Muscle of back (tissue), 3 donors: ENCODE measurements at regions not wholly inside any gene's neighbourhood (a gene's known extent, or its start where the extent isn't known, plus 50 kb on each side); places are given as distances from the start of the nearest gene placed in this dataset.
"Not testable (repeated sequence)": the region's sequence is repeated elsewhere in the genome, so short reads cannot be mapped to it uniquely, and the experiment has no call there.

Experiments
- DNase-seq, 3 donors: peaks; one replicate each; pipeline versions ENCODE4 v3.0.0 to v3.0.0-alpha.2; 2013

DNA sequence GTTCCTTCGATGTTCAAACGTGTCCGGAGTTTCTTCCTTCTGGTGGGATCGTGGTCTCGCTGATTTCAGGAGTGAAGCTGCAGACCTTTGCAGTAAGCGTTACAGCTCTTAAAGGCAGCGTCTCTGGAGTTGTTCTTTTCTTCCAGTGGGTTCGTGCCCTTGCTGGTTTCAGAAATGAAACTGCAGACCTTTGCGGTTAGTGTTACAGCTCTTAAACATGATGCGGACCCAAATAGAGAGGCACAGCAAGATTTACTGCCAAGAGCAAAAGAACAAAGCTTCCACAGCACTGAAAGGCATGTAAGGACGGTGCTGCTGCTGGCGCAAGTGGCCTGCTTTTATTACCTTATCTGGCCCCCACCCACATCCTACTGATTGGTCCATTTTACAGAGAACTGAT is 931.4 kb downstream of the IPMK start:
- no peak for DNase-seq

DNA sequence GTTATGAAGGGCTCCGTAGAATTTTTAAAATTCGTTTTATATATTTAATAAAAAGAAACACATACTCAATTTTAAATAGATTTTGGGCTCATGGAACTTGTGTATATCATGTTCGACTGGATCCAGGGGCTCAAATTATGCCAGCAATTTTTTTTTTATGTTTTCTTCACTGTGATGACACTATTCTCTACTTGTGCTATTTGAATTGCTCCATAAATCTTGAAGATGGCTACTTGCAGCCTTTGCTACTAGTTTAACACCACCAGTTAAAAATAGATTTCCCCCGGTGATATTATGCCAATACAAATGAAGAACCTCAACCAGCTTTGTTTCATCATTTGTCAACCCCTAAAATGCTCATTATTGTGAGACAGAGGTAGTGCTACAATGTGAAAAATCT is 933.2 kb downstream of the IPMK start:
- no peak for DNase-seq

DNA sequence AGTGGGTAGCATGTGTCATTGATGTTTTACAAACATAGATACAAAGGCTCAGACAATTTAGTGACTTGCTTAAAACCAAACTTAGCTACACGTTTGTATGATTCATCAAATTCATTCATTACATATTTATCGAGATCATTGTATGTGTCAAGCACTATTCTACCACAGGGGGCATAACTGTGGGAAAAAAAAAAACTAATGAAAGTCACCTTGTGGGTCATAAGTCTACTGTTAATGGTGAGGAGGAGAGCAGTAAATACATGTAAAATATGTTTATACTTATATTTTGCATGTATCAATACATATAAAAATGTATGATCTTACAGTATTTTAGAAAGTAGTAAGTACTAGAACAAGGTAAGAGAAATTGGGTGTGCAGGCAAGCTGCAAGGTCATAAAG is 933.8 kb downstream of the IPMK start:
- DNase-seq: no peak

DNA sequence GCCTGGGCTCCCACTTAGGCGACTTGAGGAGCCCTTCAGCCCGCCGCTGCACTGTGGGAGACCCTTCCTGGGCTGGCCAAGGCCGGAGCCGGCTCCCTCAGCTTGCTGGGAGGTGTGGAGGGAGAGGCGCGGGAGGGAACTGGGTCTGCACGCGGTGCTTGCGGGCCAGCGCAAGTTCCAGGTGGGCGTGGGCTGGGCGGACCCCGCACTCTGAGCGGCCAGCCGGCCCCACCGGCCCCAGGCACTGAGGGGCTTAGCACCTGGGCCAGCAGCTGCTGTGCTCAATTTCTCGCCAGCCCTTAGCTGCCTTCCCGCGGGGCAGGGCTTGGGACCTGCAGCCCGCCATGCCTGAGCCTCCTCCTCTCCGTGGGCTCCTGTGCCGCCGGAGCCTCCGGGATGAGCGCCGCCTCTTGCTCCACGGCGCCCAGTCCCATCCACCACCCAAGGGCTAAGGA is 946.3 kb downstream of the IPMK start:
- not testable (repeated sequence) for DNase-seq

DNA sequence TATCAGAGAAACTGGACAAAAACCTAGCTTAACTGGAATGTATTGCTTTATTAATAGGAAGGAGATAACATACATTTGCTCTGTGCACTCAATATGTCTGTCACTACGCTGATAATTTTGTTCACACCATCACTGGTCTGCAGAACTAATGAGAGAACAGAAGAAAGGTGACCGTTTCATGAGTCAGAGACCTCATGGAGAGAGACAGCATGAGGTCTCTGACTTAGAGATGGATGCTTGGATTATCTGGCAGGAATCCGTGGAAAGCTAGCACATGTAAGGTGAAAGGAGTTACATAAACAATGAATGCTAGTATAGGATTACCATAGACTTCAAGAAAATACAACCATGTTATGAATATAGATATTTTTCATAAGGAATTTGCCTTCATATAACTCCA is 947.3 kb downstream of the IPMK start:
- DNase-seq: no peak

DNA sequence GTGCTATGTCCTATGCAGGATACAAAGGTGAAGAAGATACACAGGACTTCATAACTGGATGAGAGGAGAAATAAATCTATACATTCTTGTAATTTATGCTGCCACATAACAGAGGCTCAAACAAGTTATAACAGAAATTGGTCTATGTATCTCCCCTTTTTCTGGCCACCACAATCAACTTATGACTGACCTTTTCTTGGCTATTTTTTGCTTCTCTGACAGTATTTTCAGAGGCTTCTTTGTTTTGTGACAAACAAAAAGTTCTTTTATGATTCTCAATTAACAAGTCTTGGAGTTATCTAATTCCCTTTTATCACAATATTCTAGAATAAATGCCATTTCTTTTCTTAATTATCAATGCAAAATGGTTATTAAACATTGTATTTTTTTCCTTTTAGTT is 953.0 kb upstream of the ZWINT start:
- DNase-seq: no peak

DNA sequence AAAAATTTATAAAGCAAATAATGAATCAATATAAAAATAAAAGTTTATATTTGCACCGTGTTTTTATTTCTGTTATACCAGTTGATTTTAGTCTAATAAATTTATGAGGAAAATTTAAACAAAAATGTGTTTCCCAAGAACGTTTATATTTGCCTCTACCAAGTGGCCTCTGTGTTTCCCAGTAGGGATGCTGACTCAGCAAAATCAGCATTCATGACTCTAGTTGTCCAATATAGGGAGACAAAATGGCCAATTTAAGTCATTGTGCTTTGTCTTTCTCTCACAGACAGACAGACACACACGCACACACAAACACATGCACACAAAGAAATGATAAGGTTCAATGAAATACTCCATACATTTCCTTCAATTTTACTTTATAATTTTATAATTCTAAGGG is 942.5 kb upstream of the ZWINT start:
- no peak for DNase-seq

DNA sequence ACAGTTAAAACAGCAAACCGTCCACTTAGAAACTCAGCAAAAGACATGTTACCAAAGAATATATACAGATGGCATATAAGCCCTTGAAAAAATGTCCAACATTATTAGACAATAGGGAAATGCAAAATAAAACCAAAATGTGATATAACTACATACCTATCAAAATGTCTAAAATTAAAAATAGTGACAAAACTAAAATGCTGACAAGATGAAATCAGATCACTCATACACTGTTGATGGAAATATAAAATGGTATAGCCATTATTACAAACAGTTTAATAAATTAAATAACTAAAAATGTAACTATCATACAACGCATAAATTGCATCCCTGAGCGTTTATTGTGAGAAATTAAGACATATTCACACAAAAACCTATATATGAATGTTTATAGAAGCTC is 939.7 kb upstream of the ZWINT start:
- DNase-seq: no peak

DNA sequence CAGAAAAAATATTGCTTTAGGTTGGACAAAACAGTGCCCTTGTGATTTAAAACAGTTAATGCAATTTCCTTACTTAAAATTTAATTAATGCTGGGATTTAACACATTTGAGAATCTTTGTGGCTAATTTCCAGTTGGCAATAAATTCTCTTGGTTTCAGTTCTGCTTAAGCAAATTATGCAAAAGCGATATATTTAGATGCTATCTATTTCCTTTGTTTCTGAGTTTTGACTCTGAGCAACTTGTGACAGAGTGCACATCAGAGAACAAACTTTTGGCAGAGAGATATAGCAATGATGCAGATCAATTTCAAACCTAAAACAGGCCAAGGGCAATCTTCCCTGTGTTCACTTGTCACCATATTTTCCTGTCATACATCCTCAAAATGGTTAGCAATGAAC is 933.6 kb upstream of the ZWINT start:
- no peak for DNase-seq

DNA sequence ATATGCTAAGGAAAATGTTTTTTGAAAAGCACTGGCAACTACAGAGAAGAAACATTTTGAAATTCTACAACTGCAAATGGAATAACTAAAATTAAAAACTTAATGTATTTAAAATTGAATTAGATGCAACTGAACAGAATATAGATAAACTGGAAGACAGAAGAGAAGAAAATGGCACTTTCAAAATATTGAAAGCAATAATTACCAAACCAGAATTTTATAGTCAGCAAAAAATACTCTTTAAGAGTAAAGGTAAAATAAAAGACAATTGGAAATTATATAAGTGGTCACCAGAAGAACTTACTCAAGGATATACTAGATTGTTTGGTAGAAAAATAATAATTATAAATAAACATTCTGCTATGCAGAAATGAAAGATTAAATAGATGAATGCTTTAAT is 927.7 kb upstream of the ZWINT start:
- no peak for DNase-seq

DNA sequence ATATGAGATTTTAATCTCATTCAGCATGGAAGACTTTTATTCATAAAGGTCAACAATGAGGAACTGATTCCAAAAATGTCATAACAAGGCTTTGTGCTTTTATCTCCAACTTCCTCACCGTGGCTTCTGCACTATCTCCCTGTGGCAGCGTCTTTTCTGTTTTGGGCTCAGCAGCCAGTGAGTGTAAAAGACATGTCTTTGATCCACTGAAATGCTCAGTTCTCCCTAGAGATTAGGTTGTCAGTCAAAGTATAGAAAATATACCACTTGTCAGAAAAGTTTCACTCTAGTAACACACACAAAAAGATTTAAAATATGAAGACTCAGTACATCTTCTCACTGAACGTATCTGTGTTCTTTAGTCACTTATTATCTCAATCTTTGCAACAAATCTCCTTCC is 901.8 kb upstream of the ZWINT start:
- DNase-seq: no peak

DNA sequence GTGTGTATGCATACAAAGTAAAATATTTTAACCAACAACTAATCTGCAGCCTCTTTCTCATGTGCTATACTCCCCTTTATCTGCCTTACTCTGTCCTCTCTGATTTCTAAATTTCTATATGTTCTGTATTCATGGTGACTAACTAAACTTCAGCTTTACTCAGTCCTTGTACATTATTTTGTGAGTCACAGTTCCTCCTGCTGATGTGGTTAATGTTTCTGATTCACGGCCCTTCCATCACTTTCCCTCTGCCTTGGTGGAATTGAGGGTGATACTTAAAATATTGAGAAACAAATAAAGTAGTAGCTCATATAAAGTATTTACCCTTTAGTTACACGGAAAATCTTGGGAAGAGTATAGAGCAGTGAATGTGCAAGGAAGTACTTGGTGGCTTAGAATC is 899.1 kb upstream of the ZWINT start:
- no peak for DNase-seq

DNA sequence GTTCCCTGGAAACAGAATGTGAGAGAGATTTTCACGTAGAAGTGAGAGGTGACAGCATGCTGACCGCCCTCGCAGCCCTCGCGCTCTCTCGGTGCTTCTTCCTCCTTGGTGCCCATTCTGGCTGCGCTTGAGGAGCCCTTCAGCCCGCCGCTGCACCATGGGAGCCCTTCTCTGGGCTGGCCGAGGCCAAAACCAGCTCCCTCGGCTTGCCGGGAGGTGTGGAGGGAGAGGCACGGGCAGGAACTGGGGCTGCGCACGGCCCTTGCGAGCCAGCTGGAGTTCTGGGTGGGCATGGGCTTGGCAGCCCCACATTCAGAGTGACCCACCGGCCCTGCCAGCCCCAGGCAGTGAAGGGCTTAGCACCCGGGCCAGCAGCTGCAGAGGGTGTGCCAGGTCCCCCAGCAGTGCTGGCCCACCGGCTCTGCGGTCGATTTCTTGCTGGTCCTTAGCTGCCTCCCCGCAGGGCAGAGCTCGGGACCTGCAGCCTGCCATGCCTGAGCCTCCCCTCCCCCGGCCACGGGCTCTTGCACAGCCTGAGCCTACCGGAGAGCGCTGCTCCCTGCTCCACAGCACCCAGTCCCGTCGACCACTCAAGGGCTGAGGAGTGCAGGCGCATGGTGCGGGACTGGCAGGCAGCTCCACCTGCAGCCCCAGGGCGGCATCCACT is 888.7 kb upstream of the ZWINT start:
- DNase-seq: no peak

DNA sequence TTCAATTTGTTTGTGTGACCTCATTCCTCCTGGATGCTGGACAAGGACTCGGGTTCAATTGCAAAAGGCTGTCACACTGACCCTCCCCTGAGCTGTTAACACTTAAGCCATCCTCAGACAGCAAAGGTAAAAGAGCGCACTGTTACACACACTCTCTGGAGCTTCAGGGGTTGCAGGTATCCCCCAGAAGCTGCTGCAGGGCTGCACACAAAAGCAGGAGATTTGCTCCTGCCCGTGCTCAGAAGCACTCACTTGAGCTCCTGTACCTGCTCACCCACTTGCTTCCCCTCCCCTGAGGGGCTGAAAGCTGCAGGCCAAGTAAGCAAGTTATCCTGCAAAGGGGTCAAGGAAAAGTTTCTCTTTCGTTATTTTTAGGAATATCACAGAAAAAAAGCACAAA is 886.2 kb upstream of the ZWINT start:
- no peak for DNase-seq

DNA sequence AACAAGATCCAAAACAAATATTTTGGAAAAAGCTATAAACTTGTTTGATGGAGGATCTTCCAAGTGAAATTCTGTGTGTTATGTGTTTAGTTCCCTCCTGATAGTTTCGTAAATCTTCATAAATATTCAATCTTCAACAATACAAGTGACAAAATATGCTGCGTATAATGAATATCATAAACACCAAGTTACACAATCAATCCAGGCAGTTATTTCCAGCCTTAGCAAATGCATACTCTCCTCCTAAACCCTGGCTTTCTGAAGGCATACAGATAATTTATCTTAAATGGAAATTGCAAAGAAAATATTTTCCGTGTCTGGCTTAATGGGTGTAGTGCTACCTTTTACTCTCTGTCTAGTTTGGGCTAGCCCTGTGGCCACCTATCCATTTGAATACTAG is 864.9 kb upstream of the ZWINT start:
- DNase-seq: peak in 1 of 3 donors; percentile 3

DNA sequence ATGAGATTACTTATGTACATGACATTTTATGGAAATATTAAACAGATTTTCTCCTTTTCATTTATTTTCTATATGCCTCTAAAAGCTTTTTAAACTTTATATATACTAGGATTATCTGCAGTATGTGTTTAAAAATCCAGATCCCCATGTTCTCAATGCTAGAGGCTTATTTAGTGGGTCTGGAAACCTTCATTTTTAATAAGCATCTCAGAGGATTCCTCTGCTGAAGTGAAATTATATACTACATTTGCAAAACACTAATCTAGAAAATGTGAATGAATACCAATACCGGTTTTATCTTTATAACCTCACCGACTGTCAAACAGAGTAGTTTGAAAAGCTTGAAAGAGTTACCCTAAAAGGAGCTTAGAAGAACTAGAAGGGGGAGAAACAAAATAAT is 863.8 kb upstream of the ZWINT start:
- DNase-seq: no peak

DNA sequence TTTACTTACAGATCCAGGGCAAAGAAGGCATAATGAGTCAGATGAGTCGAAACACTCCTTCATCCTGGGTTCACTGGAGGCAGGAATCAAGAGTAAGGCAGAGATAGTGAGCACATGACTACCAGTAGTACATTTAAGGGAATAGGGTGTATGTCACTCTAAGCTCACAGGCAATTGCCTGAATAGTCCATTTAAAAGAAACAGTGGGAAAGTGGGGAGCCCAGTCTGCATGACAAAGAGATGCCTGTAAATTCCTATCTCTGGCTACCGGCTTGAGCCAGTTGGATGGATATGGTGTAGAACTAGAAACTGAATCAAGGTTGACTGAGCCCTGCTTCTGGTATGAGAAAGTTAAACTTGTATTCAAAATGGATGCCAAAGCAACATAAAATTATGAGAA is 861.5 kb upstream of the ZWINT start:
- no peak for DNase-seq

DNA sequence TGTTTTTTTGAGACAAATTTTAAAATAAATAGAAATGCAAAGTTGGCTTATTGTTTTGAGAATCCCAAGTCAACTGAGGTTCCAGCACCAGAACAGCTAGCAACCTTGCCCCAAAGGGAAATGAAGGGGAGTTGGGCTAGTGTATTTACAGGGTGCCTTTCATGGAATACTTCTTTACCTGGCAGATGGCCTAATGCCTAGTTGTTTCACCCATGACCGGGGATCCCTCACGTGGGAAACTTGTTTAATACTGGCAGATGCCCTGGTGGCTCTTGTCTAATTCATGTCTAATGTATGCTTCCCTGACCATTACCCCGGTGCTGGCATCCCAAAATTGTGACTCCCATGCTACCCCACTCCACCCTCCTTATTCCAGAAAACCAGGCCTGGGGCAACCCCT is 861.1 kb upstream of the ZWINT start:
- DNase-seq: no peak

DNA sequence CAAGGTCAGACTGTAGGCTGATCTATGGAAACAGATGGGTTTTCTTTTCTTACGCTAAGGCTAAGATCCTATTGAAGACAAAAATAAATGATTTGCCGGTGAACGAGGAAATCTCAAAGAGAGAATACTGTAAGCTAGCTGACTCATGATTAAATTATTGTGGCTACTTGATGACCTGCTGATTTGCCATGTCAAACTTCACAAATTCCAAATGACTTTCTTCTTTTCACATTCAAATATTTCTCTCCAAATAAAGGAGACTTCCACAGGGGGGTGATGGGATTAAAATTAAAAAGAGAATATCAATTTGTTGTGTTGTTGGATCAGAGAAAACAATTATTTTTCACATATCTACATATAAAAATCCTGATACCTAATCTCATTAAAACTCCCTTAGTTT is 860.6 kb upstream of the ZWINT start:
- DNase-seq: no peak

DNA sequence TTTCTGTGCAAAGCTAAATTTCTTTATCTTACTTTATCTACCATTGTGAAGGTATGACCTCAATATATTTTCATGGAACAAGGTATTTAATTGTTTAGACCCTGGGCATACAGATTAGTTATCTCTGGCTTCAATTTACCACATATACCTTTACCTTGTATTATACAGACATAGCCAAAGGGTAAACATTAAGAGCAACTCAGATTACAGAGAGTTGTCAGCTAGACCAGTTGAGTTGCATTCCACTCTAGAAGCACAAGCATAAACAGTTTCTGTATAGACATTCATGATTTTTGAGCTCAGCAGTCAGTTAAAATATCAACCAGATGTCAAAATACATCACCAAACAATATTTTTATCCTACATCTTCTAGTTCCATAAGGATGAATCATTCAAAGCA is 857.3 kb upstream of the ZWINT start:
- no peak for DNase-seq

DNA sequence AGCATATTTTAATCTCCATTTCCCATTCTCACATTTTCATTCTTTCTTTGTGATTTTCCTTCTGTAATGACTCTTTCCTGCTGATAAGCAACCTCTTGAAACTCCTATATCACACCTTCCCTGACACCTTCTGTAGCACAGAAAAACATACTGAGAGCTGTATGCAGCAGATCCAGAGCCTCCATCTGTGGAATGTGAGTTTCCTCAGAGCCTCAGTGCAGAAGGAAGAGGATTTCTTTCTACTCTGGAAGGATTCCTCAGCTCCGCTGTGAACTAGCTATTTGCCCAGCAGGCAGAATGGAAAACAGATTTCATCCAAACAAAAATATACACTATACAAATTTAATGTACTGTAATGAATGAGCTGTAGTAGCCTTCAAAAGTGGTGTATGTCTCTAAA is 841.3 kb upstream of the ZWINT start:
- no peak for DNase-seq

DNA sequence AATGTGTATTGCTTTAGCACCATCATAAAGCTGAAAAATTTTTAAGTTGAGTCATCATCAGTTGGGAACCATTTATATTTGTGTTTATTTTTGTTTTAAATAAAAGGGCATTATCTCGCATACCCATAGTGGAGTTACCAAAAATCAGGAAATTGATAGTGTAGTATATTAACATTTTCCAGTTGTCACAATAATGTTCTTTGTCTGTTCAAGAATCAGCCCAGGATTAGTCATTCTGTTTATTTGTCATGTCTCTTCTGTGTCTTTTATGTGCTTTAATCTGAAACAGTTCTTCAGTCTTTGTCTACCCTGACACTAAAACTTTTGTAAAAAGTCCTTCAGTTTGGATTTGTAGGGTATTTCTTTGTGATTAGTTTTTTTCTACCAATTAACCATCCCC is 827.8 kb upstream of the ZWINT start:
- no peak for DNase-seq

DNA sequence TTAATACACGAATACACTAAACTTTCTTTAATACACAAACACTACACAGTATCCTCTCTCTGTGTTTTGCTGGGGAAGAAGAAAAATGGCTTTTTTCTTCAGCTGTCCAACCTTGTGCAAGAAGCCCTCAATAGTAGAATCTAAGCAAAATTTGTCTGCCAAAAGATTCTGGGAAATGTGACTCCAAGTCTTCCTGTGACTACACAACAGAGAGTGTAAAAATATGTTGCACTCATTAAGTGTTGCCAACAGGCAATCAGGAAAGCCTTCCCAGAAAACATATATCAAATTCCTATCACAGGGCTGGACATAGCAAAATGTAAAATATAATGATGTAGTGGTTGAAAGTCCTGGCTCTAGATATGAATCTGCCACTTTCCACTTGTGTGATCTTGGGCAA is 825.1 kb upstream of the ZWINT start:
- DNase-seq: peak in 2 of 3 donors; percentile 6 to 29

DNA sequence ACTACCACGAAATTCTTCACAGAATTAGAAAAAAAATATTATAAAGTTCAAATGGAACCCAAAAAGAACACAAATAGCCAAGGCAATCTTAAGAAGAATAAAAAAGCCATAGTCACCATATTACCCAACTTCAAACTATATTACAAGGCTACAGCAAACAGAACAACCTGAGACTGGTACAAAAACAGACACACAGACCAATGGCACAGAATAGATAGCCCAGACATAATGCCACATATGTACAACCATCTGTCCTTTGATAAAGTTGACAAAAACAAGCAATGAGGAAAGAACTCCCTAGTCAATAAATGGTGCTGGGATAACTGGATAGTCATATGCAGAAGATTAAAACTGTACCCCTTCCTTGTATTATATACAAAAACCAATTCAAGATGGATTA is 808.5 kb upstream of the ZWINT start:
- DNase-seq: no peak
